SU-DHL-6 (cell line): ENCODE measurements at regions not wholly inside any gene's neighbourhood (a gene's known extent, or its start where the extent isn't known, plus 50 kb on each side); places are given as distances from the start of the nearest gene placed in this dataset.

Experiments used
- H2AFZ ChIP-seq: fragments of 200-600 bp; sonication (generic); 2 replicates; pipeline ENCODE4 v1.6.1; 2014; ENCODE audit warnings: low read depth, mild to moderate bottlenecking, moderate library complexity, mixed read lengths, antibody characterized with exemption, low read length; ENCODE audit not compliant: severe bottlenecking
- H3F3A ChIP-seq: fragments of 200-600 bp; shearing (Covaris generic); 2 replicates; pipeline ENCODE4 v1.6.0; 2016; ENCODE audit warnings: antibody characterized with exemption, mild to moderate bottlenecking; ENCODE audit not compliant: insufficient read depth
- H3K27ac ChIP-seq: fragments of 200-600 bp; sonication (generic); 2 replicates; pipeline ENCODE4 v1.5.1; 2016; ENCODE audit warnings: low read depth, mild to moderate bottlenecking, low read length, moderate library complexity, mixed read lengths
- H3K27me3 ChIP-seq: fragments of 200-600 bp; sonication (generic), shearing (Covaris generic); 2 replicates; pipeline ENCODE4 v1.6.0; 2014; ENCODE audit warnings: mild to moderate bottlenecking, low read length
- H3K36me3 ChIP-seq: fragments of 200-600 bp; sonication (generic); 2 replicates; pipeline ENCODE4 v1.6.1; 2014; ENCODE audit warnings: mild to moderate bottlenecking, low read length, mixed read lengths
- H3K4me2 ChIP-seq: fragments of 300-600, 200-600 bp; shearing (Covaris generic), sonication (generic); 2 replicates; pipeline ENCODE4 v1.6.0; 2014; ENCODE audit warnings: low read length, low read depth, mild to moderate bottlenecking; ENCODE audit not compliant: poor library complexity, severe bottlenecking
- H3K4me3 ChIP-seq: fragments of 200-600 bp; sonication (generic); 2 replicates; pipeline ENCODE4 v1.5.1; 2014; ENCODE audit warnings: antibody characterized with exemption, low read length, mild to moderate bottlenecking, mixed read lengths; ENCODE audit not compliant: insufficient read depth, poor library complexity, severe bottlenecking
- H3K79me2 ChIP-seq: fragments of 200-600 bp; sonication (generic); 2 replicates; pipeline ENCODE4 v1.6.1; 2014; ENCODE audit warnings: mild to moderate bottlenecking, low read length, moderate library complexity; ENCODE audit not compliant: insufficient read depth
- H3K9ac ChIP-seq: fragments of 200-600 bp; sonication (generic); 2 replicates; pipeline ENCODE4 v1.7.0; 2014; ENCODE audit warnings: mild to moderate bottlenecking, low read length
- H3K9me2 ChIP-seq: fragments of 200-600 bp; sonication (generic); replicated peaks from 2 replicates; pipeline ENCODE4 v1.6.1; 2014; ENCODE audit warnings: low read length; ENCODE audit not compliant: insufficient read depth
- H3K9me3 ChIP-seq: fragments of 200-600 bp; sonication (generic); 2 replicates; pipeline ENCODE4 v1.6.1; 2014; ENCODE audit warnings: low read length, mixed read lengths; ENCODE audit not compliant: insufficient read depth
- H4K20me1 ChIP-seq: fragments of 200-600 bp; sonication (generic); 2 replicates; pipeline ENCODE4 v1.6.1; 2014; ENCODE audit warnings: low read depth, mild to moderate bottlenecking, antibody characterized with exemption, low read length, moderate library complexity, mixed read lengths
- CTCF ChIP-seq: fragments of 200-600 bp; sonication (generic); IDR thresholded peaks from one replicate; pipeline ENCODE4 v1.5.1; 2017; ENCODE audit warnings: antibody characterized with exemption, mild to moderate bottlenecking, low read length, moderate library complexity; ENCODE audit not compliant: insufficient read depth, poor library complexity, severe bottlenecking
- EZH2phosphoT487 ChIP-seq: fragments of 200-600 bp; sonication (generic), shearing (Covaris generic); conservative IDR thresholded peaks from 2 replicates; pipeline ENCODE4 v1.6.1; 2018; ENCODE audit warnings: mild to moderate bottlenecking, antibody characterized with exemption, low read length, moderate library complexity, mixed read lengths

DNA sequence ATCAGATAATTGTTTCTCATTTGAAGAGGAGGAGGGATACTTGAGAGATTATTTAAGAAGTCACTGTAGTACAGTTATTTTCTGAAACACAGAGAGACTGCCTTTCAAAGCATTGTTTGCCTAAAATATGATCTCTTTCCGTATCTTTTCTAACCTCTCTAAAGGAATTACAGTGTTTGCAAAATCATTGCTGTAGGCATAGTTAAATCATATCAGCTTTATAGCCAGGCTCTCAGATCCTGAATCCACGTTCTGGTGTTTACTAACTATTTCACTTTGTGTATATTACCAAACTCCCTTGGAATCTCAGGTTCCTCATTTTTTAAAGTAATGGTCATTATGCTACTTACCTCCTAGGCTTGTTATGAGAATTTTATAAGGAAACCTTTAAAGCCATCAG is 1151.6 kb upstream of the CDH9 start:
- Histone ChIP-seq H4K20me1 (no peaks in the 10 kb centered on the region), H3K4me3 (no peak overlapping the region), H3K9ac (no peak overlapping the region), H3K27me3 (no peaks in the 10 kb centered on the region), H3K4me2 (no peak overlapping the region), H2AFZ (peak overlapping the region; percentile 86), H3K36me3 (no peaks in the 10 kb centered on the region), H3F3A (no peaks in the 10 kb centered on the region), H3K9me2 (no peaks in the 10 kb centered on the region), H3K79me2 (no peaks in the 10 kb centered on the region), H3K9me3 (no peaks in the 10 kb centered on the region), H3K27ac (no peak overlapping the region)
- TF ChIP-seq CTCF (no peak), EZH2phosphoT487 (no peak)

DNA sequence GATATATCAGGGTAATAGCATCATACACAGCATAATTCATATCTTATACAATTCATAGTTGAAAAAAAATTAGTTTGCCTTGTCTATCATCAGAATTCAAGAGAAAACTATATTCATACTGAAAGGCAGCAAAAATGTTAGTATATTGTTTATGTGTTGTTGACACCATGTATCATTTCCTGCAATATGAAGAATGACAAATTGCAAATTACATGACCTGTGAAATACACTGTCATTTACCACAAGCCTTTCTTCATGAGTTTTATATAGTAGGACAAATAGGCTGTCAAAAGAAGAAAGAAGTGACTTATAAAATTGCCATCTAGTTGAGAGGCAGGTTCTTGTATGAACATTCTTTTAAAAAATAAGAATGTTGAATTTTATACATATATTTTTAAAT is 1136.3 kb upstream of the CDH9 start:
- TF ChIP-seq EZH2phosphoT487 (no peak), CTCF (no peak)
- Histone ChIP-seq H3K27ac (no peak overlapping the region), H3K4me2 (no peak overlapping the region), H3K27me3 (no peaks in the 10 kb centered on the region), H3K9me3 (peaks cover 5% of the 10 kb centered on the region; the same call in 1 of the 2 replicates), H3K36me3 (no peaks in the 10 kb centered on the region), H2AFZ (no peak overlapping the region), H3F3A (no peaks in the 10 kb centered on the region), H3K79me2 (no peaks in the 10 kb centered on the region), H3K4me3 (no peak overlapping the region), H3K9ac (no peak overlapping the region), H3K9me2 (no peaks in the 10 kb centered on the region), H4K20me1 (no peaks in the 10 kb centered on the region)

- H3K4me2 ChIP-seq = no peak overlapping the region
- H4K20me1 ChIP-seq = no peaks in the 10 kb centered on the region
- no peaks in the 10 kb centered on the region for H3K79me2 ChIP-seq
- H3K36me3 ChIP-seq = no peaks in the 10 kb centered on the region
- no peaks in the 10 kb centered on the region; the same call in 1 of the 2 replicates for H3K9me3 ChIP-seq
- no peaks in the 10 kb centered on the region for H3K9me2 ChIP-seq
- H3K4me3 ChIP-seq = no peak overlapping the region
- no peaks in the 10 kb centered on the region for H3K27me3 ChIP-seq
- no peak overlapping the region for H3K9ac ChIP-seq
- H2AFZ ChIP-seq = no peak overlapping the region
- H3K27ac ChIP-seq = no peak overlapping the region
- no peak for TF ChIP-seq CTCF
- TF ChIP-seq EZH2phosphoT487 = no peak
- no peaks in the 10 kb centered on the region for H3F3A ChIP-seq
Observed at GRCh38 chr5:28165096-28165495, 1126.7 kb upstream of the CDH9 start.
